ENCODE measurements at regions not wholly inside any gene's neighbourhood (a gene's known extent, or its start where the extent isn't known, plus 50 kb on each side); places are given as distances from the start of the nearest gene placed in this dataset.
A peak's percentile ranks its signal among the peaks of the same experiment; 100 is the strongest.

DNA sequence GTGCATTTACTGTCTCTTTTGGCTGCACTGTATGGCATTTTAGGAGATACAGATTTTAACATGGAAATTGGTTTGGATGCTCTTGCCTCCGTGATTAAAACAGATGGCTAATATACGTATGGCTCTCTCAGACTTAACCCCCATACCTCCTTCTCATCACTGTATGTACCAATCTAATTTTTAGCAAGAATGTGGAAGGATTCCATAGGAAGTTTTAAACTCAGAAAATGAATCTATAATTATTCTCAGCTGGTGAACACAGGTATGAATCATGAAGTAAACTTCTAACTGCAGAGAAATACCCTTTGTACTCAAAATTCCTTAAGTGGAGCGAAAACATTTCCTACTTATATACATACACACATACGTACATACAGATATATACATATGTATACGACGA is 210.5 kb upstream of the NEIL3 start:
- CTCF ChIA-PET: no interaction called here
- H3K4me1 ChIP-seq (ENCODE audit: control insufficient read depth in 1 of 2, extremely low read depth in 1 of 2, insufficient read depth in 2 of 2, low read length in 2 of 2): no peaks in the 10 kb centered on the region
- no peaks in the 10 kb centered on the region for H3K36me3 Mint-ChIP-seq
- DNase-seq: no peak
- POLR2A ChIA-PET: interaction anchor here in 1 of 2 donors (0.7 kb wide), 1 partner anchor 51 kb away, joined by 5 read pairs; no protein-coding TSS in a partner anchor
- no peak overlapping the region for H3K4me3 Mint-ChIP-seq
- no peak overlapping the region for H3K4me3 ChIP-seq (ENCODE audit: control insufficient read depth in 1 of 2, extremely low read depth in 1 of 2, low read length in 1 of 2)
- H3K27me3 Mint-ChIP-seq: peaks cover 0 to 5% of the 10 kb centered on the region in 2 donors
- H3K36me3 ChIP-seq (ENCODE audit: control insufficient read depth in 2 of 2, extremely low read depth in 1 of 2, insufficient read depth in 1 of 2, low read length in 1 of 2): no peaks in the 10 kb centered on the region
- H3K9me3 ChIP-seq: no peaks in the 10 kb centered on the region
- WGBS (ENCODE audit: insufficient coverage): no CpG with 5 or more reads among the region's 6 CpGs
- H3K4me1 Mint-ChIP-seq: no peaks in the 10 kb centered on the region
- ATAC-seq (replicated peaks in 1 of 4): no peak
- no peak overlapping the region for H3K27ac ChIP-seq (ENCODE audit: low read length)
- H3K9me3 Mint-ChIP-seq: no peaks in the 10 kb centered on the region
- H3K27ac Mint-ChIP-seq: no peak overlapping the region
- H3K27me3 ChIP-seq (replicated peaks in 1 of 2; ENCODE audit: control insufficient read depth in 2 of 2, extremely low read depth in 1 of 2, insufficient read depth in 2 of 2, low read length in 1 of 2): peaks cover 0 to 4% of the 10 kb centered on the region in 2 experiments

- H3K4me3 Mint-ChIP-seq: no peak overlapping the region
- no peaks in the 10 kb centered on the region for H3K36me3 Mint-ChIP-seq
- ChIA-PET POLR2A (interaction anchor here in 1 of 2 donors (0.7 kb wide), 1 partner anchor 32 kb away, joined by 5 read pairs; no protein-coding TSS in a partner anchor), CTCF (no interaction called here)
- WGBS (ENCODE audit: insufficient coverage): no CpG with 5 or more reads among the region's 3 CpGs
- Histone ChIP-seq H3K4me1 (ENCODE audit: control insufficient read depth in 1 of 2, extremely low read depth in 1 of 2, insufficient read depth in 2 of 2, low read length in 2 of 2) (no peaks in the 10 kb centered on the region), H3K4me3 (ENCODE audit: control insufficient read depth in 1 of 2, extremely low read depth in 1 of 2, low read length in 1 of 2) (no peak overlapping the region), H3K27ac (ENCODE audit: low read length) (no peak overlapping the region), H3K27me3 (replicated peaks in 1 of 2; ENCODE audit: control insufficient read depth in 2 of 2, extremely low read depth in 1 of 2, insufficient read depth in 2 of 2, low read length in 1 of 2) (peaks cover 0 to 4% of the 10 kb centered on the region in 2 experiments), H3K9me3 (no peaks in the 10 kb centered on the region), H3K36me3 (ENCODE audit: control insufficient read depth in 2 of 2, extremely low read depth in 1 of 2, insufficient read depth in 1 of 2, low read length in 1 of 2) (no peaks in the 10 kb centered on the region)
- H3K9me3 Mint-ChIP-seq: no peaks in the 10 kb centered on the region
- H3K27ac Mint-ChIP-seq: no peak overlapping the region
- no peaks in the 10 kb centered on the region for H3K4me1 Mint-ChIP-seq
- no peak for DNase-seq
- peaks cover 0 to 5% of the 10 kb centered on the region in 2 donors for H3K27me3 Mint-ChIP-seq
- no peak for ATAC-seq (replicated peaks in 1 of 4)
These were observed 209.4 kb upstream of the NEIL3 start for GRCh38 chr4:177100307-177100706.

GRCh38 chr4:177103619-177104018 is 206.1 kb upstream of the NEIL3 start:
- no peak overlapping the region for H3K27ac Mint-ChIP-seq
- H3K27me3 ChIP-seq (replicated peaks in 1 of 2; ENCODE audit: control insufficient read depth in 2 of 2, extremely low read depth in 1 of 2, insufficient read depth in 2 of 2, low read length in 1 of 2): no peaks in the 10 kb centered on the region
- no peak overlapping the region for H3K4me3 ChIP-seq (ENCODE audit: control insufficient read depth in 1 of 2, extremely low read depth in 1 of 2, low read length in 1 of 2)
- H3K4me1 Mint-ChIP-seq: no peaks in the 10 kb centered on the region
- no peaks in the 10 kb centered on the region for H3K27me3 Mint-ChIP-seq
- no peak overlapping the region for H3K27ac ChIP-seq (ENCODE audit: low read length)
- no peaks in the 10 kb centered on the region for H3K4me1 ChIP-seq (ENCODE audit: control insufficient read depth in 1 of 2, extremely low read depth in 1 of 2, insufficient read depth in 2 of 2, low read length in 2 of 2)
- H3K4me3 Mint-ChIP-seq: no peak overlapping the region
- ATAC-seq (replicated peaks in 1 of 4): no peak
- CTCF ChIA-PET: interaction anchor here in 1 of 2 donors (0.7 kb wide), 1 partner anchor 14 kb away, joined by 3 read pairs; no protein-coding TSS in a partner anchor
- H3K36me3 Mint-ChIP-seq: no peaks in the 10 kb centered on the region
- POLR2A ChIA-PET: no interaction called here
- H3K36me3 ChIP-seq (ENCODE audit: control insufficient read depth in 2 of 2, extremely low read depth in 1 of 2, insufficient read depth in 1 of 2, low read length in 1 of 2): no peaks in the 10 kb centered on the region
- no peak for DNase-seq
- H3K9me3 Mint-ChIP-seq: no peaks in the 10 kb centered on the region
- no peaks in the 10 kb centered on the region for H3K9me3 ChIP-seq

DNA sequence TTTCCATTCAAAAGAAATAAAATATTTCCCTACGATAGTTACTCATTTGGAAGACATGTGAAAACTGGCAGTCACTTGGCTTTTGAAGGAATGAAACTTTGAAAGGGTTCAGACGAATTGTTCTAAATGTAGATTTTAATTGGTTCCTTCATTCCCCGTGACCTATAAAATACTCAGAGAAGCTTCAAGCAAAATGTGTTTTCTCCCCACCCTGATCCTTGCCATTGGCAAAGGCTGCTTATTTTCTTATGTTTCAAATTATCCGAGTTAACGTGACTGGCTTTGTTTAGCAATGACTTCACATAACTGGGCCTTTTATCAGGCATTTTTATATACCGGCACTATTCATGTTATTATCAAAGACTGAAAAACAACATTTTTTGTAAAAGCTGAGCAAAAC is 204.1 kb upstream of the NEIL3 start:
- no peaks in the 10 kb centered on the region for H3K4me1 Mint-ChIP-seq
- DNase-seq (no peak), ATAC-seq (replicated peaks in 1 of 4) (no peak)
- Histone ChIP-seq H3K4me1 (ENCODE audit: control insufficient read depth in 1 of 2, extremely low read depth in 1 of 2, insufficient read depth in 2 of 2, low read length in 2 of 2) (no peaks in the 10 kb centered on the region), H3K27me3 (replicated peaks in 1 of 2; ENCODE audit: control insufficient read depth in 2 of 2, extremely low read depth in 1 of 2, insufficient read depth in 2 of 2, low read length in 1 of 2) (no peaks in the 10 kb centered on the region), H3K9me3 (no peaks in the 10 kb centered on the region), H3K27ac (ENCODE audit: low read length) (no peak overlapping the region), H3K4me3 (ENCODE audit: control insufficient read depth in 1 of 2, extremely low read depth in 1 of 2, low read length in 1 of 2) (no peak overlapping the region), H3K36me3 (ENCODE audit: control insufficient read depth in 2 of 2, extremely low read depth in 1 of 2, insufficient read depth in 1 of 2, low read length in 1 of 2) (no peaks in the 10 kb centered on the region)
- H3K27me3 Mint-ChIP-seq: no peaks in the 10 kb centered on the region
- no peaks in the 10 kb centered on the region for H3K9me3 Mint-ChIP-seq
- CTCF ChIA-PET: no interaction called here
- H3K36me3 Mint-ChIP-seq: no peaks in the 10 kb centered on the region
- WGBS (ENCODE audit: insufficient coverage): 93% methylated on average over 3 of the region's 6 CpGs
- no peak overlapping the region for H3K4me3 Mint-ChIP-seq
- POLR2A ChIA-PET: no interaction called here
- no peak overlapping the region for H3K27ac Mint-ChIP-seq

- DNase-seq: no peak
- ChIA-PET CTCF (no interaction called here), POLR2A (no interaction called here)
- no peaks in the 10 kb centered on the region for H3K4me1 ChIP-seq (ENCODE audit: control insufficient read depth in 1 of 2, extremely low read depth in 1 of 2, insufficient read depth in 2 of 2, low read length in 2 of 2)
- H3K36me3 ChIP-seq (ENCODE audit: control insufficient read depth in 2 of 2, extremely low read depth in 1 of 2, insufficient read depth in 1 of 2, low read length in 1 of 2): no peaks in the 10 kb centered on the region
- H3K27ac Mint-ChIP-seq: no peak overlapping the region
- peaks cover 0 to 9% (median 1%) of the 10 kb centered on the region in 3 donors for H3K9me3 Mint-ChIP-seq
- H3K9me3 ChIP-seq: no peaks in the 10 kb centered on the region
- no peak overlapping the region for H3K27ac ChIP-seq (ENCODE audit: low read length)
- no peak overlapping the region for H3K4me3 ChIP-seq (ENCODE audit: control insufficient read depth in 1 of 2, extremely low read depth in 1 of 2, low read length in 1 of 2)
- WGBS (ENCODE audit: insufficient coverage): no CpG with 5 or more reads among the region's 4 CpGs
- no peaks in the 10 kb centered on the region for H3K36me3 Mint-ChIP-seq
- no peaks in the 10 kb centered on the region for H3K27me3 Mint-ChIP-seq
- H3K27me3 ChIP-seq (replicated peaks in 1 of 2; ENCODE audit: control insufficient read depth in 2 of 2, extremely low read depth in 1 of 2, insufficient read depth in 2 of 2, low read length in 1 of 2): no peaks in the 10 kb centered on the region
- no peak overlapping the region for H3K4me3 Mint-ChIP-seq
- no peaks in the 10 kb centered on the region for H3K4me1 Mint-ChIP-seq
- ATAC-seq (replicated peaks in 1 of 4): no peak
These were observed 202.3 kb upstream of the NEIL3 start for GRCh38 chr4:177107288-177107921.

DNA sequence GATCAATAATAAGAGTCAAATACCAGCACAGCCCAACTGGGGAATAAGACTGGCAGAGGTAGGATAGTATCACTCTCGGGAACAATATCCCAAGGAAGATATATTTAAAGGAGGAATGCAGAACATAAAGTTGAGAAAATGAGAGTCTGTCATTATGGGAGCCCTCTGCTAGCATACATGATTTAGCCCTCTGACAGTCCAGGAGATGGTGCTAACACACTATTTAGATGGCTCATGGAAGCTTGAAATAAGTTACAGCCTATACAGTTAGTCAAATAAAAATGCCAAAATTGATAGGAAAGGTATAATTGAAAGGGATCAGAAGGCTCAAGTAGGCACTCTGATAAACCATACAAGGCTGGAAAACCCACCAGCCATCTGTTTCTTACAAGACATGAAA is 201.0 kb upstream of the NEIL3 start:
- peak in 1 of 35 experiments; percentile 2 for DNase-seq
- H3K4me3 Mint-ChIP-seq: no peak overlapping the region
- Histone ChIP-seq H3K27ac (ENCODE audit: low read length) (no peak overlapping the region), H3K27me3 (replicated peaks in 1 of 2; ENCODE audit: control insufficient read depth in 2 of 2, extremely low read depth in 1 of 2, insufficient read depth in 2 of 2, low read length in 1 of 2) (no peaks in the 10 kb centered on the region), H3K36me3 (ENCODE audit: control insufficient read depth in 2 of 2, extremely low read depth in 1 of 2, insufficient read depth in 1 of 2, low read length in 1 of 2) (no peaks in the 10 kb centered on the region), H3K9me3 (no peaks in the 10 kb centered on the region), H3K4me3 (ENCODE audit: control insufficient read depth in 1 of 2, extremely low read depth in 1 of 2, low read length in 1 of 2) (no peak overlapping the region), H3K4me1 (ENCODE audit: control insufficient read depth in 1 of 2, extremely low read depth in 1 of 2, insufficient read depth in 2 of 2, low read length in 2 of 2) (no peaks in the 10 kb centered on the region)
- H3K4me1 Mint-ChIP-seq: no peaks in the 10 kb centered on the region
- no peaks in the 10 kb centered on the region for H3K36me3 Mint-ChIP-seq
- no peak for ATAC-seq (replicated peaks in 1 of 4)
- H3K27me3 Mint-ChIP-seq: no peaks in the 10 kb centered on the region
- H3K9me3 Mint-ChIP-seq: peaks cover 0 to 13% (median 6%) of the 10 kb centered on the region in 3 donors
- ChIA-PET POLR2A (no interaction called here), CTCF (no interaction called here)
- H3K27ac Mint-ChIP-seq: no peak overlapping the region
- WGBS (ENCODE audit: insufficient coverage): no CpG with 5 or more reads among the region's 1 CpG

DNA sequence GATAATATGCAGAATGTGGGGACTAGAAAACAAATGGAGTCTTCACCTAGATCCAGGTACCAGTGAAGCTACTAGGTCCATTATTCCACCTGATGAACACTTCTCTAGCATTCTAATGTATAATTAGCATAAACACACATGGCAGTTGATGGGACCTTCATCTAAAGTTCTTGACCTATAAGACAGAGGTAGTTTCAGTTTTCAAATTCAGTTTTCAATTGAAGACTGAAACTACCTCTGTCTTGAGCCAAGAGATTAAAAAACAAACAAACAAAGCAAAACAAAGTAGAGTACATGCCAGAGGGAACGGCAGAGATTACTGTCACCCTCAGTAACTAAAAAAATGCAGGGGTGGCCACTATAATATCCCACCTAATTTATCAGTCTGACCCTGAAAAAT is 199.9 kb upstream of the NEIL3 start:
- ChIA-PET CTCF (no interaction called here), POLR2A (interaction anchor here in 1 of 2 donors (0.7 kb wide), 1 partner anchor 10 kb away, joined by 3 read pairs; no protein-coding TSS in a partner anchor)
- no peaks in the 10 kb centered on the region for H3K4me1 Mint-ChIP-seq
- Histone ChIP-seq H3K4me1 (ENCODE audit: control insufficient read depth in 1 of 2, extremely low read depth in 1 of 2, insufficient read depth in 2 of 2, low read length in 2 of 2) (no peaks in the 10 kb centered on the region), H3K27me3 (replicated peaks in 1 of 2; ENCODE audit: control insufficient read depth in 2 of 2, extremely low read depth in 1 of 2, insufficient read depth in 2 of 2, low read length in 1 of 2) (no peaks in the 10 kb centered on the region), H3K9me3 (no peaks in the 10 kb centered on the region), H3K36me3 (ENCODE audit: control insufficient read depth in 2 of 2, extremely low read depth in 1 of 2, insufficient read depth in 1 of 2, low read length in 1 of 2) (no peaks in the 10 kb centered on the region), H3K27ac (ENCODE audit: low read length) (no peak overlapping the region), H3K4me3 (ENCODE audit: control insufficient read depth in 1 of 2, extremely low read depth in 1 of 2, low read length in 1 of 2) (no peak overlapping the region)
- ATAC-seq (replicated peaks in 1 of 4) (no peak), DNase-seq (no peak)
- no CpG with 5 or more reads among the region's 1 CpG for WGBS (ENCODE audit: insufficient coverage)
- no peaks in the 10 kb centered on the region for H3K36me3 Mint-ChIP-seq
- peaks cover 0 to under 1% of the 10 kb centered on the region in 2 donors for H3K27me3 Mint-ChIP-seq
- H3K4me3 Mint-ChIP-seq: no peak overlapping the region
- H3K27ac Mint-ChIP-seq: no peak overlapping the region
- H3K9me3 Mint-ChIP-seq: peaks cover 0 to 13% (median 6%) of the 10 kb centered on the region in 3 donors
